ENCODE measurements at regions not wholly inside any gene's neighbourhood (a gene's known extent, or its start where the extent isn't known, plus 50 kb on each side); places are given as distances from the start of the nearest gene placed in this dataset.

DNA sequence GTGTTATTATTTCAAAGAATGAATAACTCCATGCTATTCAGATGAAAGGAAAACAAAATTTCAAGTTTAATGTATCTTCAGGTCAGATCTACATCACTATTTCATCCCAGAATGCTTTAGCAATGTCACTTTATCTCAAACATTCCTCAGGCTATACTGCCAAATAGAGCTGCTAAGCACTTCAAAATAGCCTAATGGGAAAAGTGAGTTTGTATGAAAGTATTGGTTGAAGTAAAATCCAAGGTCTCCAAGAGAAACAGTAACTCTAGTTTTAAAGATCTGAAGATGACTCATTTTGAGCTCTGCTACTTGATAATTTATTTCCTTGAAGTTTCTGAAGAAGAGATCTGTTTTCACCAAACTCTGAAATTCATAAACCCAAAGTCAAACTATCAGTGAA is 466.2 kb upstream of the FOXG1 start:
- Histone ChIP-seq H3K4me2 (replicated peaks; ENCODE audit: low read depth, low read length, poor library complexity, severe bottlenecking) (no peak overlapping the region), H2AFZ (ENCODE audit: insufficient read depth, low read depth, low read length, poor library complexity, severe bottlenecking) (no peak overlapping the region), H4K20me1 (ENCODE audit: control insufficient read depth, insufficient read depth, low read length, poor library complexity, severe bottlenecking) (no peaks in the 10 kb centered on the region), H3K4me1 (ENCODE audit: control insufficient read depth in 2 of 2, insufficient read depth in 2 of 2, low read length in 2 of 2) (no peaks in the 10 kb centered on the region), H3K9me3 (ENCODE audit: control extremely low read depth in 1 of 3, control insufficient read depth in 2 of 3, insufficient read depth in 1 of 3, low read length in 2 of 3) (peaks cover 0 to 31% (median 0%) of the 10 kb centered on the region in 3 donors), H3K4me3 (ENCODE audit: control extremely low read depth in 1 of 5, extremely low read depth in 1 of 5, insufficient read depth in 1 of 5, low read depth in 2 of 5, low read length in 4 of 5) (no peak overlapping the region), H3K36me3 (replicated peaks in 1 of 2; ENCODE audit: control extremely low read depth in 1 of 2, control insufficient read depth in 1 of 2, extremely low read depth in 1 of 2, insufficient read depth in 2 of 2, low read length in 1 of 2) (no peaks in the 10 kb centered on the region), H3K79me2 (ENCODE audit: control insufficient read depth, insufficient read depth, low read length) (no peaks in the 10 kb centered on the region), H3K27ac (ENCODE audit: low read length in 2 of 2) (no peak overlapping the region), H3K9ac (ENCODE audit: low read length) (no peak overlapping the region), H3K27me3 (replicated peaks in 1 of 4; ENCODE audit: control extremely low read depth in 1 of 4, control insufficient read depth in 3 of 4, insufficient read depth in 4 of 4, low read length in 3 of 4) (no peaks in the 10 kb centered on the region)
- intact Hi-C loops (cut with micrococcal nuclease), result no loop called here
- ATAC-seq (ENCODE audit: low read depth), result no peak
- peaks cover 7% of the 10 kb centered on the region for H3K9me3 Mint-ChIP-seq (ENCODE audit: insufficient read depth)
- no peak for DNase-seq
- ChIA-PET CTCF (no interaction called here), POLR2A (no interaction called here)
- no peak overlapping the region for H3K4me3 Mint-ChIP-seq
- no peak overlapping the region for H3K27ac Mint-ChIP-seq
- no peaks in the 10 kb centered on the region for H3K4me1 Mint-ChIP-seq
- H3K27me3 Mint-ChIP-seq, result no peaks in the 10 kb centered on the region
- no peak for TF ChIP-seq EZH2 (IDR thresholded peaks at IDR 0.05; ENCODE audit: borderline replicate concordance, insufficient read depth, low read depth, low read length, poor library complexity, severe bottlenecking)
- TF ChIP-seq, protein P1, sequence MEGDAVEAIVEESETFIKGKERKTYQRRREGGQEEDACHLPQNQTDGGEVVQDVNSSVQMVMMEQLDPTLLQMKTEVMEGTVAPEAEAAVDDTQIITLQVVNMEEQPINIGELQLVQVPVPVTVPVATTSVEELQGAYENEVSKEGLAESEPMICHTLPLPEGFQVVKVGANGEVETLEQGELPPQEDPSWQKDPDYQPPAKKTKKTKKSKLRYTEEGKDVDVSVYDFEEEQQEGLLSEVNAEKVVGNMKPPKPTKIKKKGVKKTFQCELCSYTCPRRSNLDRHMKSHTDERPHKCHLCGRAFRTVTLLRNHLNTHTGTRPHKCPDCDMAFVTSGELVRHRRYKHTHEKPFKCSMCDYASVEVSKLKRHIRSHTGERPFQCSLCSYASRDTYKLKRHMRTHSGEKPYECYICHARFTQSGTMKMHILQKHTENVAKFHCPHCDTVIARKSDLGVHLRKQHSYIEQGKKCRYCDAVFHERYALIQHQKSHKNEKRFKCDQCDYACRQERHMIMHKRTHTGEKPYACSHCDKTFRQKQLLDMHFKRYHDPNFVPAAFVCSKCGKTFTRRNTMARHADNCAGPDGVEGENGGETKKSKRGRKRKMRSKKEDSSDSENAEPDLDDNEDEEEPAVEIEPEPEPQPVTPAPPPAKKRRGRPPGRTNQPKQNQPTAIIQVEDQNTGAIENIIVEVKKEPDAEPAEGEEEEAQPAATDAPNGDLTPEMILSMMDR (IDR thresholded peaks at IDR 0.05), result no peak

DNA sequence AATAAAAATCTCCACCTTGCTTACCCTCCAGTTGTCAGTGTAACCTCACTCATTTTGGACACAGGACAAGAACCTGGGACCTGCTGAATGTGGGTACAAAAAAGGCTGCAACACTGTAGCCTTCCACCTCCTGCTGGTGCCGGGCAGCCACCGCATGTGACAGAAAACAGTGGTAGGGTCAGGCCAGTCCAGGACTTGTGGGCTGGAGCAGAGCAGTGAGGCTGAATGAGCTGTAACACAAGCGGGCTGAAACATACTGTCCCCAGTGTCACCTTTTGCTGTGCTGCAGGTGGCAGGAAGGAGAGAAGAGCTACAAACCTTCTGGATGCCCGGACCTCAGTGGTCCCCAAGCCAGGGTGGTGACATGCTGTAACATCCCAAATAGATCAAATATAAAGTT is 465.4 kb upstream of the FOXG1 start:
- no peaks in the 10 kb centered on the region for H3K27me3 ChIP-seq (replicated peaks in 1 of 4; ENCODE audit: control extremely low read depth in 1 of 4, control insufficient read depth in 3 of 4, insufficient read depth in 4 of 4, low read length in 3 of 4)
- DNase-seq (no peak), ATAC-seq (ENCODE audit: low read depth) (no peak)
- no peak overlapping the region for H3K9ac ChIP-seq (ENCODE audit: low read length)
- no peaks in the 10 kb centered on the region for H4K20me1 ChIP-seq (ENCODE audit: control insufficient read depth, insufficient read depth, low read length, poor library complexity, severe bottlenecking)
- no peak for TF ChIP-seq EZH2 (IDR thresholded peaks at IDR 0.05; ENCODE audit: borderline replicate concordance, insufficient read depth, low read depth, low read length, poor library complexity, severe bottlenecking)
- TF ChIP-seq, protein P1 (IDR thresholded peaks at IDR 0.05), result no peak
- Mint-ChIP-seq H3K27ac (no peak overlapping the region), H3K9me3 (ENCODE audit: insufficient read depth) (peaks cover 7% of the 10 kb centered on the region), H3K4me3 (no peak overlapping the region), H3K4me1 (no peaks in the 10 kb centered on the region), H3K27me3 (no peaks in the 10 kb centered on the region)
- intact Hi-C loops (cut with micrococcal nuclease), result no loop called here
- CTCF ChIA-PET, result no interaction called here
- H3K9me3 ChIP-seq (ENCODE audit: control extremely low read depth in 1 of 3, control insufficient read depth in 2 of 3, insufficient read depth in 1 of 3, low read length in 2 of 3), result peaks cover 0 to 24% (median 0%) of the 10 kb centered on the region in 3 donors
- POLR2A ChIA-PET, result no interaction called here
- H3K79me2 ChIP-seq (ENCODE audit: control insufficient read depth, insufficient read depth, low read length), result no peaks in the 10 kb centered on the region
- no peak overlapping the region for H3K27ac ChIP-seq (ENCODE audit: low read length in 2 of 2)
- H3K4me3 ChIP-seq (ENCODE audit: control extremely low read depth in 1 of 5, extremely low read depth in 1 of 5, insufficient read depth in 1 of 5, low read depth in 2 of 5, low read length in 4 of 5), result no peak overlapping the region
- no peaks in the 10 kb centered on the region for H3K4me1 ChIP-seq (ENCODE audit: control insufficient read depth in 2 of 2, insufficient read depth in 2 of 2, low read length in 2 of 2)
- no peaks in the 10 kb centered on the region for H3K36me3 ChIP-seq (replicated peaks in 1 of 2; ENCODE audit: control extremely low read depth in 1 of 2, control insufficient read depth in 1 of 2, extremely low read depth in 1 of 2, insufficient read depth in 2 of 2, low read length in 1 of 2)
- 82% methylated on average over 3 of the region's 4 CpGs for WGBS (ENCODE audit: insufficient coverage)
- H3K4me2 ChIP-seq (replicated peaks; ENCODE audit: low read depth, low read length, poor library complexity, severe bottlenecking), result no peak overlapping the region
- H2AFZ ChIP-seq (ENCODE audit: insufficient read depth, low read depth, low read length, poor library complexity, severe bottlenecking), result no peak overlapping the region
